ENCODE measurements at regions not wholly inside any gene's neighbourhood (a gene's known extent, or its start where the extent isn't known, plus 50 kb on each side); places are given as distances from the start of the nearest gene placed in this dataset.

DNA sequence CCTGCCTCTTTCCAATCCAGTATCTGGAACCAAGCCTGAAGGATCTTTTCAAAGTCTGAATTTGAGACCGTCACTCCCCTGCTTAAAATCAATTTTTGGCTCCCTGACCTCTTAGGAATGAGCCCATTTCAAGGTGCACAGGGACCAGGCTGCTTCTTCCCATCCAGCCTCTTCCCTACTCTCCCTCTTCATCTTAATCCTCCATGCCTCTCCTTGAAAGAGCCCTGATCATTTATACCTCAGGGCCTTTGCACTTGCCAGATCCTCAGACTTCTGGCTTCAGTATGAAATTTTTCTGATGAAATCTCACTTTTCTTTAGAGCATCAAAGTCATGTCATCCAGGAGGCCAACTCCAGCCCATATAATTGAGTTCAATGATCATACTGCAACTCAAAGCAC is 399.5 kb upstream of the CELF2 start:
- no peaks in the 10 kb centered on the region for H3K36me3 ChIP-seq
- no peak overlapping the region for H3K4me3 ChIP-seq
- DNase-seq (ENCODE audit: low read depth in 1 of 2, low spot score in 2 of 2): no peak
- no peaks in the 10 kb centered on the region for H3K4me1 ChIP-seq (replicated peaks)
- no peaks in the 10 kb centered on the region for H3K9me3 ChIP-seq (replicated peaks)
- no peaks in the 10 kb centered on the region for H3K27me3 ChIP-seq (replicated peaks)
- no peak overlapping the region for H3K27ac ChIP-seq

DNA sequence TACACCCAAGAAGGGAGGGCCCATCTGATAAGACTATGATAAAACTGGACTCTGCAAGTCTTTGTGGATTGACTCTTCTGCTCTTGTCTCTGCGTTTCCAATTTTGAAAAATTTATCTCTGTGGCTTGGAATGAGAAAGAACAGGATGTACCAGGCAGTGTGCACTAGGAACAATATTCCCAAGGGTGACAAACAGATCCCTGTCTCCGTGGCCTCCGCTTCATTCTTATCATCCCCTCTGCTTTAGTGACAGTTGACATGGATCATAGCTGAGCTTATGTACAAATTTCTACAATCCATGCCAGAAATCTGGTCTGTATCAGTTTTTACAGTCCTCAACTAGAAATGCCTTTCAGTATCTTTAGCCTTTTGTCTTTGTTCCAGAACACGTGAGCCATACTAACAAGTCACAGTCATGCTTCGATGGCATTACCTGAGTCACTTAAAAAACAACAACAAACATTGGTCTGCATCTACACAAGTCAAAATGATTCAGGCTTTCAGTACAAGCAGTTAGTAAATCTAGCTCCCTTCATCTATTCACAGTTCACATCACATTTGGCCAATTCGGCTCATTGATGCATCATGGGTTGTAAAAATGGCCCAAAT is 393.6 kb upstream of the CELF2 start:
- no peak for DNase-seq (ENCODE audit: low read depth in 1 of 2, low spot score in 2 of 2)
- Histone ChIP-seq H3K9me3 (replicated peaks) (no peaks in the 10 kb centered on the region), H3K4me1 (replicated peaks) (no peaks in the 10 kb centered on the region), H3K4me3 (no peak overlapping the region), H3K36me3 (no peaks in the 10 kb centered on the region), H3K27me3 (replicated peaks) (no peaks in the 10 kb centered on the region), H3K27ac (no peak overlapping the region)

DNA sequence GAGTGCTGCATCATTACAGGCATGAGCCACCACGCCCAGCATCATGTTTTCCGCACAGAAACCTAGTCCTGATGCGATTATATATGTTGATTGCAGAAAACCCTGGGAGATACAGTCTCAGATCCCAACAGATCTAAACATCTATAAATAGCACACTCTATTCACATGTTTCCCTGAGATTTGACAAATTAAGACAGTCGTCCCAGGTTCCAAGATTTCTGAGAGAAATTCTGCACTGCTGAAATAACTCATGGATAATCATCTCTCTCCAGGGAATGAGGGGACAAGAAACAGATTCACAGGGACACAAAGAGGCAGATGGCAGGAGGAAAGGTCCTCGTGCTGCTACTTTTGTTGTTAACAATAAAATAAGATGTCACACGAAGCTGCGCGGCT is 393.1 kb upstream of the CELF2 start:
- DNase-seq (ENCODE audit: low read depth in 1 of 2, low spot score in 2 of 2): no peak
- Histone ChIP-seq H3K4me3 (no peak overlapping the region), H3K27me3 (replicated peaks) (no peaks in the 10 kb centered on the region), H3K4me1 (replicated peaks) (no peaks in the 10 kb centered on the region), H3K27ac (no peak overlapping the region), H3K36me3 (no peaks in the 10 kb centered on the region), H3K9me3 (replicated peaks) (no peaks in the 10 kb centered on the region)

- Histone ChIP-seq H3K27ac (no peak overlapping the region), H3K36me3 (no peaks in the 10 kb centered on the region)
- DNase-seq (ENCODE audit: low read depth in 1 of 2, low spot score in 2 of 2): no peak
Observed at GRCh38 chr10:10625491-10625890, 392.2 kb upstream of the CELF2 start.

GRCh38 chr10:10626734-10627133 is 390.9 kb upstream of the CELF2 start:
- Histone ChIP-seq H3K27ac (no peak overlapping the region), H3K4me1 (replicated peaks) (no peaks in the 10 kb centered on the region), H3K4me3 (no peak overlapping the region), H3K36me3 (no peaks in the 10 kb centered on the region), H3K27me3 (replicated peaks) (no peaks in the 10 kb centered on the region), H3K9me3 (replicated peaks) (no peaks in the 10 kb centered on the region)
- no peak for DNase-seq (ENCODE audit: low read depth in 1 of 2, low spot score in 2 of 2)

More at GRCh38 chr10:10625491-10625890, 392.2 kb upstream of the CELF2 start:
- no peaks in the 10 kb centered on the region for H3K4me1 ChIP-seq (replicated peaks)
- no peaks in the 10 kb centered on the region for H3K27me3 ChIP-seq (replicated peaks)
- H3K9me3 ChIP-seq (replicated peaks): no peaks in the 10 kb centered on the region
- no peak overlapping the region for H3K4me3 ChIP-seq

GRCh38 chr10:10627414-10627813 is 390.3 kb upstream of the CELF2 start:
- Histone ChIP-seq H3K4me1 (replicated peaks) (no peaks in the 10 kb centered on the region), H3K27ac (no peak overlapping the region), H3K4me3 (no peak overlapping the region), H3K27me3 (replicated peaks) (no peaks in the 10 kb centered on the region), H3K36me3 (no peaks in the 10 kb centered on the region), H3K9me3 (replicated peaks) (no peaks in the 10 kb centered on the region)
- no peak for DNase-seq (ENCODE audit: low read depth in 1 of 2, low spot score in 2 of 2)

GRCh38 chr10:10629512-10629911 is 388.2 kb upstream of the CELF2 start:
- H3K4me3 ChIP-seq: no peak overlapping the region
- no peaks in the 10 kb centered on the region for H3K4me1 ChIP-seq (replicated peaks)
- DNase-seq (ENCODE audit: low read depth in 1 of 2, low spot score in 2 of 2): no peak
- no peak overlapping the region for H3K27ac ChIP-seq
- no peaks in the 10 kb centered on the region for H3K36me3 ChIP-seq
- no peaks in the 10 kb centered on the region for H3K9me3 ChIP-seq (replicated peaks)
- H3K27me3 ChIP-seq (replicated peaks): no peaks in the 10 kb centered on the region

- DNase-seq (ENCODE audit: low read depth in 1 of 2, low spot score in 2 of 2): no peak
- no peaks in the 10 kb centered on the region for H3K9me3 ChIP-seq (replicated peaks)
Observed at GRCh38 chr10:10630281-10630680, 387.4 kb upstream of the CELF2 start.

GRCh38 chr10:10630782-10631181 is 386.9 kb upstream of the CELF2 start:
- H3K27me3 ChIP-seq (replicated peaks): no peaks in the 10 kb centered on the region
- H3K27ac ChIP-seq: no peak overlapping the region
- DNase-seq (ENCODE audit: low read depth in 1 of 2, low spot score in 2 of 2): no peak
- no peaks in the 10 kb centered on the region for H3K36me3 ChIP-seq
- no peak overlapping the region for H3K4me3 ChIP-seq
- no peaks in the 10 kb centered on the region for H3K4me1 ChIP-seq (replicated peaks)
- H3K9me3 ChIP-seq (replicated peaks): no peaks in the 10 kb centered on the region

More at GRCh38 chr10:10630281-10630680, 387.4 kb upstream of the CELF2 start:
- no peak overlapping the region for H3K4me3 ChIP-seq
- H3K4me1 ChIP-seq (replicated peaks): no peaks in the 10 kb centered on the region
- H3K27me3 ChIP-seq (replicated peaks): no peaks in the 10 kb centered on the region
- no peak overlapping the region for H3K27ac ChIP-seq
- H3K36me3 ChIP-seq: no peaks in the 10 kb centered on the region

DNA sequence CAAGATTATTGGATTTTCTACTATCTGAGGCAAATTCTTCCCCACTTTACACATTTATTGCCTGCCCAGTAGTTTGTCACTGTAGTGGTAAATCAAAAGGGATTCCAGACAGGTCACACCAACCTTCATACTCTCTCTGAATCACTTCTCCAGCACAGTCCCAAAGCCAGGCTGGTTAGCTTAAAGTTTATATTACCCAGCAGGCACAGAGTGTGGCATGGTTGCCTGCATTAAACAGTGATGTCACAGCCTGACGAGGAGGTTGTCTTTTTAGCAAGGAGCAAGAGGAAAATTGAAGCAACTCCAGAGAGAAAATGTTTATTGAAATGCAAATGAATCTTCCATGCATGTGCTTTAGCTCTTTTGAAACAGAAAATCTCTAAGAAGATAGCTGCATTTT is 375.5 kb upstream of the CELF2 start:
- Histone ChIP-seq H3K4me1 (replicated peaks) (no peaks in the 10 kb centered on the region), H3K27me3 (replicated peaks) (no peaks in the 10 kb centered on the region), H3K4me3 (no peak overlapping the region), H3K27ac (no peak overlapping the region), H3K36me3 (no peaks in the 10 kb centered on the region), H3K9me3 (replicated peaks) (peaks cover 5% of the 10 kb centered on the region; the same call in 1 of the 2 replicates)
- DNase-seq (ENCODE audit: low read depth in 1 of 2, low spot score in 2 of 2): no peak

GRCh38 chr10:10642751-10643150 is 374.9 kb upstream of the CELF2 start:
- Histone ChIP-seq H3K4me3 (no peak overlapping the region), H3K36me3 (no peaks in the 10 kb centered on the region), H3K9me3 (replicated peaks) (peaks cover 5% of the 10 kb centered on the region; the same call in 1 of the 2 replicates), H3K27me3 (replicated peaks) (no peaks in the 10 kb centered on the region), H3K4me1 (replicated peaks) (no peaks in the 10 kb centered on the region), H3K27ac (no peak overlapping the region)
- no peak for DNase-seq (ENCODE audit: low read depth in 1 of 2, low spot score in 2 of 2)

DNA sequence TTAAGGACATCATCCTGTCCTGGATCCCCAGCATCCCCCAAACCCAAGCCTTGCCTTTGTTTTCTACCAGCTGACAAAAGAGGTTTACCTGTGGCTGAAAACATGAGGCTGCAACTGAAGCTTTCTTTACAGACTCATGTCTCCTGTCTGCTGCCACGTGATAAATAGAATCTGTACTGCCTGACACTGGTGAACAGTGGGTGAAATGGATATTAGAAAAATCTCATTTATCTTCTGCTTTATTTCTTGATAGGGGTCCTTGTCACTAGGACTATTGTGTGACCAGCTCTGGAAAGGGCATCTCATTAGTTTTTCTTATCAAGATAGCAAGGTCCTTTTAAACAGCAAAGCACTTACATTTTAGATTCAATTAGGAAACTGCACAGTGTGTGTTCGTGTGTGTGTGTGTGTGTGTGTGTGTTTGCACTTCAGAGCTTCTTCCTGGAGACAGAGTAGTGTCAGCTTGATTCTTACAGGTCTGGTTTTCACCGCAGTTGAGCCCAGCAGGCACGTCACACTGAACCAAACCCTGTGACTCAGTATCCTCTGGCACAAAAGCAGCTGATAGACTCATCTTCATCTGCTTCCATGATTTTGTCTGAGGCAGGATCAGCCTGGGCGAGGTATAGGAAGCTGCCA is 373.5 kb upstream of the CELF2 start:
- H3K27me3 ChIP-seq (replicated peaks): no peaks in the 10 kb centered on the region
- no peak for DNase-seq (ENCODE audit: low read depth in 1 of 2, low spot score in 2 of 2)
- no peak overlapping the region for H3K4me3 ChIP-seq
- H3K4me1 ChIP-seq (replicated peaks): no peaks in the 10 kb centered on the region
- no peak overlapping the region for H3K27ac ChIP-seq
- H3K36me3 ChIP-seq: no peaks in the 10 kb centered on the region
- H3K9me3 ChIP-seq (replicated peaks): peaks cover 5% of the 10 kb centered on the region; the same call in 1 of the 2 replicates

DNA sequence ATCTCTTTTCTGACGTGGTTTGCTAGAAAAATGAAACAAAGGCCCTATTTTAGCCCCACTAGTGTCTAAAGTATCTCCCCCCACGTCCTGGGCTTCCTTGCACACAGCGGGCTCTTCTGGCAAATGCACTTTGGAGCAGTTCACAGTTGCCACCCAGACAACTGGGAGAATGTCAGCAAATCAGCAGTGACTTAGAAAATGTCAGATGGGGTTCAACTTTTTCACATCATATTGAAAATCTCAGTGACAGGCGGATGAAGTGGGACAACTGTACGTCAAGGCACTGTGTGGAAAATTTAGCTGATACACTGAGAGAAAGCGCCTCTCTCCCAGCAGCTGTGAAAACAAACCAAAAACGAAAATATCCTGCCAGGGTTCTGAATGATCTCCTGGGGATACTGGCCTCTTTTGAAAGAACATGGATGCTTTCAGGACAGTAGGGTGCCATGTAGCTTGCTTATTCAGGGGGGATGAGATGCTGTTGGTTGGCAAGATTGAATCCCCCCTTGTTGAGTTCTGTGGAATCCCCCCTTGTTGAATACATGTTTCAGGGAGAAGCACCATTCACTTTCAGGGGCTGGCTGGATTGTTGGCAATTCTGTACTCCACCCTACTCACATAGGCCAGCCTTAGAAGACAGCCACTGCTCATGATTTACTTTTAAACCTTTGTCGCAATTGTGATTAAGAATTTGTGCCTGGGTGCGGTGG is 372.8 kb upstream of the CELF2 start:
- Histone ChIP-seq H3K36me3 (no peaks in the 10 kb centered on the region), H3K27me3 (replicated peaks) (no peaks in the 10 kb centered on the region), H3K4me1 (replicated peaks) (no peaks in the 10 kb centered on the region), H3K27ac (no peak overlapping the region), H3K4me3 (no peak overlapping the region), H3K9me3 (replicated peaks) (peaks cover 5% of the 10 kb centered on the region; the same call in 1 of the 2 replicates)
- no peak for DNase-seq (ENCODE audit: low read depth in 1 of 2, low spot score in 2 of 2)

GRCh38 chr10:10647331-10647730 is 370.3 kb upstream of the CELF2 start:
- H3K27ac ChIP-seq: no peak overlapping the region
- H3K4me3 ChIP-seq: no peak overlapping the region
- H3K4me1 ChIP-seq (replicated peaks): no peaks in the 10 kb centered on the region
- no peaks in the 10 kb centered on the region for H3K36me3 ChIP-seq
- no peak for DNase-seq (ENCODE audit: low read depth in 1 of 2, low spot score in 2 of 2)
- H3K27me3 ChIP-seq (replicated peaks): no peaks in the 10 kb centered on the region
- H3K9me3 ChIP-seq (replicated peaks): peaks cover 5% of the 10 kb centered on the region; the same call in 1 of the 2 replicates
